Activated CD4-positive, alpha-beta memory T cell treated with anti-CD3 and anti-CD28 coated beads for 36 hours (primary cell): ENCODE measurements at regions not wholly inside any gene's neighbourhood (a gene's known extent, or its start where the extent isn't known, plus 50 kb on each side); places are given as distances from the start of the nearest gene placed in this dataset.

ENCODE experiments used
- CTCF ChIA-PET: fragments of 350-600 bp; sonication (Branson Sonifier 250); formaldehyde crosslinking; loops from one replicate; lab custom pipeline; 2021; ENCODE audit warnings: antibody characterized with exemption, inconsistent platforms; lab: Charles Lee
- POLR2A ChIA-PET: fragments of 350-600 bp; sonication (Branson Sonifier 250); formaldehyde crosslinking; loops from one replicate; lab custom pipeline; 2021; ENCODE audit warnings: antibody characterized with exemption; lab: Charles Lee
- DNase-seq: peaks from one replicate; pipeline ENCODE4 v3.0.0-alpha.2; 2020
- H3K27ac Mint-ChIP-seq: one replicate; pipeline ENCODE4 v1.8.0; 2021; ENCODE audit warnings: mixed read lengths
- H3K27me3 Mint-ChIP-seq: one replicate; pipeline ENCODE4 v1.8.0; 2021; ENCODE audit warnings: mixed read lengths
- H3K36me3 Mint-ChIP-seq: one replicate; pipeline ENCODE4 v1.8.0; 2021; ENCODE audit warnings: mixed read lengths
- H3K4me1 Mint-ChIP-seq: one replicate; pipeline ENCODE4 v1.8.0; 2021; ENCODE audit warnings: low read depth, mixed read lengths
- H3K4me3 Mint-ChIP-seq: one replicate; pipeline ENCODE4 v1.8.0; 2021; ENCODE audit warnings: mild to moderate bottlenecking, mixed read lengths
- H3K9me3 Mint-ChIP-seq: one replicate; pipeline ENCODE4 v1.8.0; 2021; ENCODE audit warnings: mixed read lengths
- intact Hi-C: fragments of 100-400 bp; cut with micrococcal nuclease; formaldehyde crosslinking; loops from one replicate; pipeline ENCODE4 v1.15.1; 2023

GRCh38 chr3:115255197-115255585, 108.1 kb upstream of the ZBTB20 start:
- Mint-ChIP-seq H3K27ac (no peak overlapping the region), H3K4me3 (no peak overlapping the region), H3K27me3 (no peaks in the 10 kb centered on the region), H3K9me3 (peaks cover 8% of the 10 kb centered on the region), H3K4me1 (no peaks in the 10 kb centered on the region), H3K36me3 (peaks cover 3% of the 10 kb centered on the region)
- no peak for DNase-seq
- intact Hi-C loops: no loop called here
- ChIA-PET POLR2A (interaction anchor here (0.6 kb wide), 1 partner anchor 80 kb away, joined by 3 read pairs; no protein-coding TSS in a partner anchor), CTCF (no interaction called here)

DNA sequence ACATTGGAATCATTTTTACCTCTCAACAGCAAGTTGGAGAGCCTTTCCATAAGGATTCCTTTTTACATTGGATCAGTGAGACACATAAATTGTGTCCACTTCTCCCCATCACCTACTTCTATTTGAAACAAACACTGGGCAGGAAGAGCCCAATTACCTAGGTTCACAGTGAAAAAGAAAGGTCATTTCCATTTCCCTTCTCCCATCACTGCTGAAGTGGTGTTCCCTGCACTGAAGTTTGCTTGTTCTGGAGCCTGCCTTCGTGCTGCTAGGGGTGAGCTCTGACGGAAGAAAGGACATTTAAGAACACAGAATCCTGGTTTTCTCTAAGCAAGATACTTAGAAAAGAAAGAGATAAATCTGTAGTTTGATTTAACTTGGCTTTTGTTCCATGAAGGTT, 123.8 kb upstream of the ZBTB20 start:
- no peak overlapping the region for H3K27ac Mint-ChIP-seq
- no peaks in the 10 kb centered on the region for H3K4me1 Mint-ChIP-seq
- H3K27me3 Mint-ChIP-seq: no peaks in the 10 kb centered on the region
- intact Hi-C loops: no loop called here
- H3K36me3 Mint-ChIP-seq: no peaks in the 10 kb centered on the region
- H3K9me3 Mint-ChIP-seq: no peaks in the 10 kb centered on the region
- ChIA-PET POLR2A (no interaction called here), CTCF (no interaction called here)
- no peak overlapping the region for H3K4me3 Mint-ChIP-seq
- DNase-seq: no peak

DNA sequence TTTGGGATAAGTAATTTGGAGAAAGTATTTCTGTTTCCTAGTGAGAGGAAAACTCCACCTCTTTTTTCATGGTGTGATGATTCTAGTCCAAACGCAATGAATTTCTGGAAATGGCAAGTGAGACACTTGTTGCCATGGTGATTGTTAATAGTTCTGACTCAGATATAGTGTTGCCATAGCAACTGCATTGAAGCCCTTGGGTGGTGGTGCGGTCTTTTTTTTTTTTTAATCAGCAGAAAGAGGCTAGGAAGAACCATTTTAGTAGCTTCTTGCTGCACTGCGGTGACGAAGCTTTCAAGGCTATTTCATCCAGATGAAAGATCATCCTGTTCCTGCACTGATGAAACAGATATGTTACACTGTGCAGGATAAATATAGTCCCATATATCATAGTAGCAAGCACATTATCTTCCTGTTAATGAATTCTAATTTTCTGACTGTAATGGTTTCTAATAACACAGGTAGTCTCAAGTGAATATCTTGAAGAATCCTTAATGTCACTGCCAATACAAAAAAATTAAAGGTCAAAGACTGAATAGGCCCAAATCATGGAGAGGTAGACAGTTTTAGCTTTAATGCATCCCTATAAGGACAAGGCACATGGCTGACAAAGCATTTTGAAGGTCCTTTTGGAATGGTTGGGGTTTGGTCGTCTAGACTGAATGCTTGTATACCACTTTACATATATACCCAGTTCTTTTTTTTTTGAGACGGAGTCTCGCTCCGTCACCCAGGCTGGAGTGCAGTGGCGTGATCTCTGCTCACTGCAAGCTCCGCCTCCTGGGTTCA, 125.1 kb upstream of the ZBTB20 start:
- Mint-ChIP-seq H3K9me3 (no peaks in the 10 kb centered on the region), H3K4me1 (no peaks in the 10 kb centered on the region), H3K36me3 (no peaks in the 10 kb centered on the region), H3K4me3 (no peak overlapping the region), H3K27me3 (no peaks in the 10 kb centered on the region), H3K27ac (no peak overlapping the region)
- no peak for DNase-seq
- intact Hi-C loops: no loop called here
- POLR2A ChIA-PET: no interaction called here
- CTCF ChIA-PET: no interaction called here

- no peak overlapping the region for H3K27ac Mint-ChIP-seq
- POLR2A ChIA-PET: no interaction called here
- H3K9me3 Mint-ChIP-seq: peaks cover 4% of the 10 kb centered on the region
- H3K27me3 Mint-ChIP-seq: no peaks in the 10 kb centered on the region
- DNase-seq: no peak
- no peaks in the 10 kb centered on the region for H3K36me3 Mint-ChIP-seq
- H3K4me1 Mint-ChIP-seq: peaks cover 2% of the 10 kb centered on the region
- CTCF ChIA-PET: no interaction called here
- H3K4me3 Mint-ChIP-seq: no peak overlapping the region
- intact Hi-C loops: no loop called here
Observed at GRCh38 chr3:115275896-115276295, 128.8 kb upstream of the ZBTB20 start.

GRCh38 chr3:115279939-115280338, 132.9 kb upstream of the ZBTB20 start:
- no peak overlapping the region for H3K27ac Mint-ChIP-seq
- no peak for DNase-seq
- H3K27me3 Mint-ChIP-seq: no peaks in the 10 kb centered on the region
- peaks cover 2% of the 10 kb centered on the region for H3K36me3 Mint-ChIP-seq
- peaks cover 4% of the 10 kb centered on the region for H3K9me3 Mint-ChIP-seq
- peaks cover 4% of the 10 kb centered on the region for H3K4me1 Mint-ChIP-seq
- no peak overlapping the region for H3K4me3 Mint-ChIP-seq
- POLR2A ChIA-PET: no interaction called here
- CTCF ChIA-PET: interaction anchor here (0.6 kb wide), 1 partner anchor 536 kb away, joined by 3 read pairs; no protein-coding TSS in a partner anchor
- intact Hi-C loops: no loop called here

DNA sequence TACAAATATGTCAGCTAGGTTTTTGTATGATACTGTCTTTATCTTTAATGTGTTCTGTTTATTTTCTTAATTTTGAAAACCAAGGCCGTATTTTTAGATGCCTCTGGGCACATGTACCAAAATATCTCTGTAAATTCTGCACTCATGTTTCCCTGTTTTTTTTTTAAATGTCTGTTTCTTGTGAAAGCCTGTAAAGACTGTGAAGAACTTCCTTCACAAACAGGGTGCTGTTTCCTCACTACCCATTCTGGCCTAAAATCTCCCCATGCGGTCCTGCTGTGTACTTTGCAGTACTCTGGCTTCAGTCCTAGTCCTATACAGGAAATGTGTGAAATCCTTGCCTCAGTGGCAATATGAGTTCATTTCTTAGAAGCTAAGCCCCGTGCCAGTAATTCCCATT, 133.4 kb upstream of the ZBTB20 start:
- no peaks in the 10 kb centered on the region for H3K27me3 Mint-ChIP-seq
- peaks cover 4% of the 10 kb centered on the region for H3K4me1 Mint-ChIP-seq
- H3K27ac Mint-ChIP-seq: no peak overlapping the region
- no peak overlapping the region for H3K4me3 Mint-ChIP-seq
- ChIA-PET POLR2A (no interaction called here), CTCF (interaction anchor here (0.6 kb wide), 1 partner anchor 535 kb away, joined by 3 read pairs; no protein-coding TSS in a partner anchor)
- no peak for DNase-seq
- peaks cover 4% of the 10 kb centered on the region for H3K9me3 Mint-ChIP-seq
- intact Hi-C loops: no loop called here
- H3K36me3 Mint-ChIP-seq: peaks cover 2% of the 10 kb centered on the region

DNA sequence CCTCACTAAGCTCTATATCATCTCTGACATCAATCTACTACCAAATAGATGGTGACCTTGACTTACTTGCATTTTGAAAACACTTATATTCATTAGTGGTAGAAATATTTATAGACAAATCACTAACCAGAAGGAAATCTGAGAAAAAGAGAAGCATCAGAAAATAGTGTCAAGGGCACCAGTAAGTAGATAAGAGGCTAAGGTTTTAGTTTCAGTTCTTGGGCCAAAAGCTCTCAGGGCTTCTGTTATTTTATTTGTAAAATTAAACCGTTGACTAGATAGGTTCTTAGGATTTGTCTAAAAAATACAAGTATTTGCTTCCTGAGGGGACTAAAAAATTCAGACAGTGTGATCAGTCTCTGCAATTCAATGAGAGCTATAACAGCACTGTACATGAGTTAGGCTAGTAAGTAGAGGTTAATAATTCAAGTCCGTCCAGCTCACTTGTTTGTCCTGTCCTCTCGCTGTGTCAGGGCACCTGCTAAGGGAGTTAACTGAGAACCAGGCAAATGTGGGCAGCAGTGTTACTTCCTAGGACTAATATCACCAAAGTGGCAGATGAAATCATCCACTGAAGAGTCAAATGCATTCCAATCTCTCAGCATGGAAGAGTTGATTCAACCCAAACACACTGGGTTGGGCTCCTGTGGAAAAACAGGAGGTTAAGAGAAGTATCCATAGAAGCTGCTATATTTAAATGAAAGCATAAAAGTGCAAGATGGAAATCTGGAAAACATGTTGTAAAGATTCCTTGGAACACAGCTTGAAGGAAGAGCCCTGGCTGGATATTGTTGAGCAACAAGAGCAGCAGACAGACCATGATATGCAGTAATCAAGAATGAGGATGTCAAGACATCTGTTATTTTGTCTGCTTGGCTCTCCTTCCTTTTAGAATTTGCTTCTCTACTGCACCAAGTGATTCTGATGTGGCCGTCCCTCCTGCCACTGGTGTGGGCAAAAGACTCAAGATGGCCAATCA, 134.9 kb upstream of the ZBTB20 start:
- ChIA-PET POLR2A (no interaction called here), CTCF (no interaction called here)
- H3K27ac Mint-ChIP-seq: no peak overlapping the region
- intact Hi-C loops: no loop called here
- H3K4me1 Mint-ChIP-seq: peaks cover 4% of the 10 kb centered on the region
- H3K36me3 Mint-ChIP-seq: peaks cover 2% of the 10 kb centered on the region
- H3K4me3 Mint-ChIP-seq: no peak overlapping the region
- H3K27me3 Mint-ChIP-seq: no peaks in the 10 kb centered on the region
- no peak for DNase-seq
- H3K9me3 Mint-ChIP-seq: peaks cover 4% of the 10 kb centered on the region

GRCh38 chr3:115284980-115285379, 137.9 kb upstream of the ZBTB20 start:
- DNase-seq: no peak
- Mint-ChIP-seq H3K36me3 (peaks cover 2% of the 10 kb centered on the region), H3K27ac (no peak overlapping the region), H3K27me3 (no peaks in the 10 kb centered on the region), H3K4me3 (no peak overlapping the region), H3K9me3 (no peaks in the 10 kb centered on the region), H3K4me1 (peaks cover 4% of the 10 kb centered on the region)
- ChIA-PET POLR2A (no interaction called here), CTCF (no interaction called here)
- intact Hi-C loops: no loop called here

GRCh38 chr3:115286529-115287197, 139.6 kb upstream of the ZBTB20 start:
- peaks cover 2% of the 10 kb centered on the region for H3K36me3 Mint-ChIP-seq
- no peaks in the 10 kb centered on the region for H3K27me3 Mint-ChIP-seq
- CTCF ChIA-PET: interaction anchor here (1.5 kb wide), 1 partner anchor 413 kb away, joined by 3 read pairs; no protein-coding TSS in a partner anchor

DNA sequence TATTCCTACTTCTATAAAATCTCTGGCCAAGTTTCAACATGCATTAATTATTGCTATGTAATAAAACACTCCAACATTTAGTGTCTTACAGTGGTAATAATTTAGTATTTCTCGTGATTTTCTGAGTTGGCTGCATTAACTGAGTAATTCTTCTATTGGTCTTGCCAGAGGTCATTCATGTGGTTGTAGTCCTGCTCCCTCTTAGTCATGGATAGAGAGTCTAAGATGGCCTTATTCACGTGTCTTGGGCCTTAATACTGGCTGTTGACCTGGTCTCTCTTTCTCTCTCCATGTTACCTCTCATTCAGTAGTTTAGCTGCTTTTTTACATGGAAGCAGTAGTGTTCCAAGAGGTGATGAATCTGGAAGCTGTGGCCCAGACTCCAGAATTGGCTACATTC, 140.1 kb upstream of the ZBTB20 start:
- H3K4me1 Mint-ChIP-seq: no peaks in the 10 kb centered on the region
- ChIA-PET CTCF (interaction anchor here (0.6 kb wide), 1 partner anchor 406 kb away, joined by 3 read pairs; no protein-coding TSS in a partner anchor), POLR2A (no interaction called here)
- no peak for DNase-seq
- H3K27me3 Mint-ChIP-seq: no peaks in the 10 kb centered on the region
- no peaks in the 10 kb centered on the region for H3K9me3 Mint-ChIP-seq
- intact Hi-C loops: no loop called here
- peaks cover 2% of the 10 kb centered on the region for H3K36me3 Mint-ChIP-seq
- H3K27ac Mint-ChIP-seq: no peak overlapping the region
- no peak overlapping the region for H3K4me3 Mint-ChIP-seq

More at GRCh38 chr3:115286529-115287197, 139.6 kb upstream of the ZBTB20 start:
- no peaks in the 10 kb centered on the region for H3K4me1 Mint-ChIP-seq
- no peak overlapping the region for H3K4me3 Mint-ChIP-seq
- no peak for DNase-seq
- POLR2A ChIA-PET: no interaction called here
- no peaks in the 10 kb centered on the region for H3K9me3 Mint-ChIP-seq
- intact Hi-C loops: no loop called here
- no peak overlapping the region for H3K27ac Mint-ChIP-seq

- intact Hi-C loops: no loop called here
- CTCF ChIA-PET: no interaction called here
- H3K27ac Mint-ChIP-seq: no peak overlapping the region
- H3K27me3 Mint-ChIP-seq: no peaks in the 10 kb centered on the region
- H3K4me3 Mint-ChIP-seq: no peak overlapping the region
- no peaks in the 10 kb centered on the region for H3K4me1 Mint-ChIP-seq
- H3K9me3 Mint-ChIP-seq: no peaks in the 10 kb centered on the region
- no peak for DNase-seq
- no peaks in the 10 kb centered on the region for H3K36me3 Mint-ChIP-seq
- POLR2A ChIA-PET: no interaction called here
Observed at GRCh38 chr3:115292131-115292530, 145.0 kb upstream of the ZBTB20 start.

DNA sequence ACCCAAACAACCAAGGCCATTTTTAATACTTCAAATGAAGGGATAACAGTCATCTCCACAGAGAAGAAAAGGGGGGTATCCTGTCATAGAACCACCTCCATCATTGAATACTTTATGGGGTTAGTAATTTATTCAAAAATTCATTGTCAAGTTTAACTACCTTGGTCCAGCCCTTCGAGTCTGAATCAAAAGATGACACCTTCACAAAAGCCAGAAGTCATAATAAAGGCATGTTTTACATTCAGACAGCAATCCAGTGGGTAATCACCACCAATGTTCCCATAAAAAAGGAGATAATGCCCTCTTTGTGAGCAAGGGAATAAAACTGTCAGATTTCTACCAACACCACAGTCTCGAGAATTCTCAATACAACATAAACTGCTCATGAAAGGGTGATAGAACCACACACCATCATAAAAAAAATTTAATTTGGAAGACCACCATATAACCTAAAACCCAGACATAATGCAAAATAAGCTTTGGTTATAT, 145.6 kb upstream of the ZBTB20 start:
- Mint-ChIP-seq H3K4me3 (no peak overlapping the region), H3K9me3 (no peaks in the 10 kb centered on the region), H3K4me1 (no peaks in the 10 kb centered on the region), H3K27ac (no peak overlapping the region), H3K36me3 (no peaks in the 10 kb centered on the region), H3K27me3 (no peaks in the 10 kb centered on the region)
- ChIA-PET POLR2A (no interaction called here), CTCF (no interaction called here)
- intact Hi-C loops: no loop called here
- DNase-seq: no peak
